Thyroid gland (tissue), 4 donors: ENCODE measurements at regions not wholly inside any gene's neighbourhood (a gene's known extent, or its start where the extent isn't known, plus 50 kb on each side); places are given as distances from the start of the nearest gene placed in this dataset.

Source experiments
- DNase-seq, 2 donors: peaks; one replicate each; pipeline ENCODE4 v3.0.0-alpha.2; 2019
- H3K27ac ChIP-seq, 3 donors: fragments of 200-600 bp; sonication (generic); 1 replicate in 2 of 3; 2 replicates in 1 of 3; pipeline ENCODE4 v1.5.1; 2016 to 2019; ENCODE audit warnings: mild to moderate bottlenecking in 1 of 3, moderate library complexity in 1 of 3
- H3K27me3 ChIP-seq: fragments of 200-600 bp; sonication (generic); one replicate; pipeline ENCODE4 v1.5.1; 2019
- H3K36me3 ChIP-seq, 2 donors: fragments of 200-600 bp; sonication (generic); one replicate each; pipeline ENCODE4 v1.5.1; 2016 to 2019
- H3K4me1 ChIP-seq, 2 donors: fragments of 200-600 bp; sonication (generic); one replicate each; pipeline ENCODE4 v1.5.1; 2017 to 2019
- H3K4me3 ChIP-seq, 3 donors: fragments of 200-600 bp; sonication (generic); replicated peaks in 1 of 3; 1 replicate in 2 of 3; 2 replicates in 1 of 3; pipeline ENCODE4 v1.5.1; 2016; ENCODE audit warnings: mild to moderate bottlenecking in 1 of 3
- H3K9me3 ChIP-seq: fragments of 200-600 bp; sonication (generic); one replicate; pipeline ENCODE4 v1.5.1; 2017
- CTCF ChIP-seq, 6 experiments: fragments of 200-600 bp in 3 of 6; fragments of 450-650 bp in 3 of 6; sonication (generic) in 3 of 6; IDR thresholded peaks; one replicate each; pipeline ENCODE4 v1.5.1; 2016 to 2019; ENCODE audit warnings: antibody characterized with exemption in 6 of 6, mild to moderate bottlenecking in 2 of 6, inconsistent platforms in 1 of 6, moderate library complexity in 1 of 6
- POLR2A ChIP-seq, 2 donors: fragments of 450-650 bp; IDR thresholded peaks; one replicate each; pipeline ENCODE4 v1.6.1; 2017; ENCODE audit warnings: antibody characterized with exemption in 2 of 2, mild to moderate bottlenecking in 2 of 2, moderate library complexity in 1 of 2
- WGBS, 2 donors: methylation state at CpG; one replicate each; pipeline ENCODE4 v1.1.5; 2017; 5-methylcytosine and 5-hydroxymethylcytosine counted together
- intact Hi-C: fragments of 100-400 bp; cut with DNase I; formaldehyde crosslinking; loops from one replicate; pipeline ENCODE4 v1.15.1; 2023

- no peak for DNase-seq
- 80% methylated on average over 5 of the region's 5 CpGs for WGBS, 2 donors
- Histone ChIP-seq H3K27ac (no peak overlapping the region), H3K4me1 (no peaks in the 10 kb centered on the region), H3K36me3 (no peaks in the 10 kb centered on the region), H3K9me3 (no peaks in the 10 kb centered on the region), H3K4me3 (no peak overlapping the region), H3K27me3 (no peaks in the 10 kb centered on the region)
- TF ChIP-seq POLR2A (IDR thresholded peaks at IDR 0.05) (no peak), CTCF (IDR thresholded peaks at IDR 0.05) (no peak)
- intact Hi-C loops, result no loop called here
Observed at GRCh38 chr4:119731778-119732177, 103.2 kb upstream of the PDE5A start.

DNA sequence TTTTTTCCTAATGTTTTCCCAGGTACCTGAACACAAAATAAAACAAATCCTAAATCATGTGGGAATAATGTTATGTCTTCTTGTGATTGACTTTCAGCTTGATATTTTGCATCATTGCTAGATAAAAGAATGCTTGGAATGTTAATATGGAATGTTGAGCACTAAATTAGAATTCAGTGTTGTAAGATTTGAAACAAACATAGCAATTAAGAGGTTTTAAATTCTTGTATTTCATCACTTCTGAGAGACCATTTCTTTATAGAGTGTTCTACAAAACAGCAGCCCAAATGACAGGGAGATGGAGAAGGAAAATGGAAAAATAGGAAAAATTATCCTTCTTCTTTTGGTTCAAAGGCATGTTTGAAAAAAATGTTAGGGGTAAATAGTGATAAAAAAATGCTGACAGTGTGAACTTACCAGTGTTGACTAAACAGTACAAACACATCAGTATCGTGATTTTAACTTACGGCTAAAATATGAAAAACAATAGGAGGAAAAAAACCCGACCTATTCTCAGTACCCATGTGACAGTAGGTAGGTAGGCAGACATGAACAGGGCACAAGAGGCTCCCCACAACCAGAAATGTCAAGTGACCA, 102.6 kb upstream of the PDE5A start:
- Histone ChIP-seq H3K4me3 (no peak overlapping the region), H3K9me3 (no peaks in the 10 kb centered on the region), H3K4me1 (no peaks in the 10 kb centered on the region), H3K36me3 (no peaks in the 10 kb centered on the region), H3K27me3 (no peaks in the 10 kb centered on the region), H3K27ac (no peak overlapping the region)
- intact Hi-C loops, result no loop called here
- DNase-seq, result no peak
- WGBS, 2 donors, result 64 to 85% methylated on average over 3 of the region's 3 CpGs
- TF ChIP-seq POLR2A (IDR thresholded peaks at IDR 0.05), result no peak

DNA sequence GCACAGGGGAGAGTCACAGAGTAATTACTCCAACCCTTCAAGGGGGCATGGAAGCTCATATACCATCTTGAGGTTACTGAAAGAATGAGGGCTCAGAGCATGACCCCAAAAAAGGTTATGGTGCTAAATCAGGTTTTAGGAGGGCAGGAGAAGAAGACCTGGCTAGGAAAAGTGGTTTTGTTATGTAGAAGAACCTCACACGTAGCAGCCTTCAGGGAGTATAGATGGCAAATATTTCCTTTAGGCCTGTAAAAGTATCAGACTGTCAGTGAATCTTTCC, 102.0 kb upstream of the PDE5A start:
- 65 to 66% methylated on average over 1 of the region's 1 CpG for WGBS, 2 donors
- Histone ChIP-seq H3K4me1 (no peaks in the 10 kb centered on the region), H3K4me3 (no peak overlapping the region), H3K27me3 (no peaks in the 10 kb centered on the region), H3K9me3 (no peaks in the 10 kb centered on the region), H3K36me3 (no peaks in the 10 kb centered on the region), H3K27ac (no peak overlapping the region)
- TF ChIP-seq CTCF (IDR thresholded peaks at IDR 0.05) (no peak), POLR2A (IDR thresholded peaks at IDR 0.05) (no peak)
- DNase-seq, result no peak
- intact Hi-C loops, result no loop called here

DNA sequence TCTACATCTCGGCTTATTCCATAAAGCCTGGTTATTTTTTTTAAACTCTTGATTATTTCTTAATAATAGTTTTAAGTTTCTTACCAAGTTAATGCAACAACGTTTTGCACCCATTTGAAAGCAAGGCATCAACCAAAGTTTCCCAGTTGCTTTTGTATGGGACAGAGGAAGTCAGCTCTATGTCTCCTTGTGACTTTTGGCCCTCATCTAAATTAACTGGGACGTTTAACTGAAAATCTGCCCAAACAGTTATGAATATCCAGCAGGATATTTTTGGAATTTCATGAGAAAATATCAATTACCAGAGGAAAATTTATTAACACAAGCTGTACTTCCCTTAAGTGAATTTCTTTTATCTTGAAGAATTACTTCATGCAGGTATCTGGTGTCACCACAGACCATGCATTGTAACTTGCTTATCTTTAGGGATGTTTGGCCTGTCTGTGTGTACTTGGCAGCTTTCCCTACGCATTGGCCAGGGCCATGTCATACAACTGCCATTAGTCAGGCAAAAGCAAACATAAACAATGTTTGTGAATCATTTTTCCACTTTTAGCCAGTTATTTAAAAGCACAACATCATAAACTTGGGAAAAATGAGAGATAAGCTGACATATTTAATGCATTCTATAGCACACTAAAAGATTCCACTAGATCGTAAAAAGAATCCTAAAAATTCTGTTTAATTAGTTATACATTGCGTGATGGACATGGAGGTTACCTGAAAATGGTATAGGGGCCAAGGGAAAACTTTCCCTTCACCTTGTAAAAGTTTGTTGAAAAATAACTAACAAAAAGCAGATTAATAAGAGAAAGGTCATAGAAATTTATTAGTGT, 101.4 kb upstream of the PDE5A start:
- H3K27me3 ChIP-seq, result no peaks in the 10 kb centered on the region
- H3K9me3 ChIP-seq, result no peaks in the 10 kb centered on the region
- TF ChIP-seq CTCF (IDR thresholded peaks at IDR 0.05) (no peak), POLR2A (IDR thresholded peaks at IDR 0.05) (no peak)
- no peak overlapping the region for H3K4me3 ChIP-seq
- 64 to 75% methylated on average over 6 of the region's 6 CpGs for WGBS, 2 donors
- intact Hi-C loops, result no loop called here
- H3K36me3 ChIP-seq, result no peaks in the 10 kb centered on the region
- DNase-seq, result no peak
- no peaks in the 10 kb centered on the region for H3K4me1 ChIP-seq
- no peak overlapping the region for H3K27ac ChIP-seq

DNA sequence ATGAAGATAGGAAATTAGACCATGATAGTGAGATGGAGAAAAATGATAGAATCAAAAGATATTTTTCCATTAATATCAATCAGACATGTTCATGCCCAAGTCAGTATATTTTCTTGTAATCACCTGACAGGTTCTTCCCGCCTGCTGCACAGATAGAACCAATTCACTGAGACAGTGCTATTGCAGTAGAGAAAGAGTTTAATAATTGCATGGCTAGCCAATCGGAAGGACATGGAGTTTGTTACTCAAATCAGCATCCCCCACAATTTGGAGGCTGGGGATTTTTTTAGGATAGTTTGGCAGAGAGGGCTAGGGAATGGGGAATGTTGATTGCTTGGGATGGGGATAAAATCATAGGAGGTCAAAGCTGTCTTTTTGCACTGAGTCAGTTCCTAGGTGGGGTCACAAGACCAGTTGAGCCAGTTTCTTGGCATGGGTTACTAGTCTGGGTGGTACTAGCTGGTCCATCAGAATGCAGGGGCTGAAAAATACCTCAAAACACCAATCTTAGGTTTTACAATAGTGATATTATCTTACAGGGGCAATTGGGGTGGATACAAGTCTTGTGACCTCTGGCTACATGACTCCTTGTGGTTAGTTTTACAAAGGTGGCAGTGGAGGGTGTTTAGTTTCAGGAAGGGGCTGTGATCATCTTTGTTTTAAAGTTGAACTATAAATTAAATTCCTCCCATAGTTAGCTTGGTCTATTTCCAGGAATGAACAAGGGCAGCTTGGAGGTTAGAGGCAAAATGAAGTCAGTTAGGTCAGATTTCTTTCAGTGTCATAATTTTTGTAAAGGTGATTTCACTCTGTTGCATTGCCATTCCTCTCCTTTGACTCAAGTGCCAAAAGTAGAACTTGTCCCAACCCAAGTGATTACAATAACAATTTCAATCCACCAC, 100.3 kb upstream of the PDE5A start:
- TF ChIP-seq CTCF (IDR thresholded peaks at IDR 0.05) (no peak), POLR2A (IDR thresholded peaks at IDR 0.05) (no peak)
- DNase-seq, result no peak
- no peak overlapping the region for H3K4me3 ChIP-seq
- no peaks in the 10 kb centered on the region for H3K27me3 ChIP-seq
- no peaks in the 10 kb centered on the region for H3K4me1 ChIP-seq
- no peaks in the 10 kb centered on the region for H3K36me3 ChIP-seq
- intact Hi-C loops, result no loop called here
- H3K27ac ChIP-seq, result no peak overlapping the region
- H3K9me3 ChIP-seq, result no peaks in the 10 kb centered on the region
- whole genome bisulfite sequencing, 2 donors, result 93 to 94% methylated on average over 2 of the region's 2 CpGs
